ENCODE measurements at regions not wholly inside any gene's neighbourhood (a gene's known extent, or its start where the extent isn't known, plus 50 kb on each side); places are given as distances from the start of the nearest gene placed in this dataset.

DNA sequence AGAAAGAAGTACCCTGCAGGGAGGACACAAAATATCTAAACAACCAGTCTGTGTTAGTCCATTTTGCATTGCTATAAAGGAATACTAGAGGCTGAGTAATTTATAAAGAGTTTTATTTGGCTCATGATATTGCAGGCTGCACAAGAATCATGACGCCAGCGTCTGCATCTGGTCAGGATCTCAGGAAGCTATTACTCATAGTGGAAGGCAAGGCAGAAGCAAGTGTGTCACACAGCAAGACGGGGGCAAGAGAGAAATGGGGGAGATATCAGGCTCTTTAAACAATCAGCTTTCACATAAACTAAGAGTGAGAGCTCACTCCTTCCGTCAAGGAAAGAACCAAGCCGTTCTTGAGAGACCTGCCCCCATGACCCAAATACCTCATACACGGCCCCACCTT, 614.8 kb downstream of the ZIC1 start:
- intact Hi-C loops (cut with micrococcal nuclease; ENCODE audit: unreplicated experiment): no loop called here
- CTCF ChIA-PET: no interaction called here
- H3K27ac ChIP-seq (ENCODE audit: low read length): no peak overlapping the region
- DNase-seq (ENCODE audit: low read depth, low spot score) (no peak), ATAC-seq (no peak)
- no peaks in the 10 kb centered on the region for H3K4me1 ChIP-seq (ENCODE audit: control insufficient read depth, insufficient read depth, low read length)
- no peak overlapping the region for H3K4me3 ChIP-seq (ENCODE audit: low read depth in 2 of 2, low read length in 2 of 2)
- POLR2A ChIA-PET: no interaction called here
- H3K27me3 ChIP-seq (ENCODE audit: control insufficient read depth, insufficient read depth, low read length): no peaks in the 10 kb centered on the region; the same call in 1 of the 2 replicates
- in situ Hi-C loops (cut with HindIII; ENCODE audit: low pct_unique_long_range_greater_than_20kb, low sequenced_read_pairs): no loop called here
- TF ChIP-seq SIN3A (IDR thresholded peaks at IDR 0.05; ENCODE audit: borderline replicate concordance, insufficient read depth, low read depth, low read length) (no peak), POLR2AphosphoS5 (IDR thresholded peaks at IDR 0.05; ENCODE audit: low read depth, low read length) (no peak), TCF7L2 (IDR thresholded peaks at IDR 0.05; ENCODE audit: low read depth, low read length) (no peak)
- TF ChIP-seq, protein P1, sequence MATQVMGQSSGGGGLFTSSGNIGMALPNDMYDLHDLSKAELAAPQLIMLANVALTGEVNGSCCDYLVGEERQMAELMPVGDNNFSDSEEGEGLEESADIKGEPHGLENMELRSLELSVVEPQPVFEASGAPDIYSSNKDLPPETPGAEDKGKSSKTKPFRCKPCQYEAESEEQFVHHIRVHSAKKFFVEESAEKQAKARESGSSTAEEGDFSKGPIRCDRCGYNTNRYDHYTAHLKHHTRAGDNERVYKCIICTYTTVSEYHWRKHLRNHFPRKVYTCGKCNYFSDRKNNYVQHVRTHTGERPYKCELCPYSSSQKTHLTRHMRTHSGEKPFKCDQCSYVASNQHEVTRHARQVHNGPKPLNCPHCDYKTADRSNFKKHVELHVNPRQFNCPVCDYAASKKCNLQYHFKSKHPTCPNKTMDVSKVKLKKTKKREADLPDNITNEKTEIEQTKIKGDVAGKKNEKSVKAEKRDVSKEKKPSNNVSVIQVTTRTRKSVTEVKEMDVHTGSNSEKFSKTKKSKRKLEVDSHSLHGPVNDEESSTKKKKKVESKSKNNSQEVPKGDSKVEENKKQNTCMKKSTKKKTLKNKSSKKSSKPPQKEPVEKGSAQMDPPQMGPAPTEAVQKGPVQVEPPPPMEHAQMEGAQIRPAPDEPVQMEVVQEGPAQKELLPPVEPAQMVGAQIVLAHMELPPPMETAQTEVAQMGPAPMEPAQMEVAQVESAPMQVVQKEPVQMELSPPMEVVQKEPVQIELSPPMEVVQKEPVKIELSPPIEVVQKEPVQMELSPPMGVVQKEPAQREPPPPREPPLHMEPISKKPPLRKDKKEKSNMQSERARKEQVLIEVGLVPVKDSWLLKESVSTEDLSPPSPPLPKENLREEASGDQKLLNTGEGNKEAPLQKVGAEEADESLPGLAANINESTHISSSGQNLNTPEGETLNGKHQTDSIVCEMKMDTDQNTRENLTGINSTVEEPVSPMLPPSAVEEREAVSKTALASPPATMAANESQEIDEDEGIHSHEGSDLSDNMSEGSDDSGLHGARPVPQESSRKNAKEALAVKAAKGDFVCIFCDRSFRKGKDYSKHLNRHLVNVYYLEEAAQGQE (IDR thresholded peaks at IDR 0.05; ENCODE audit: insufficient read depth in 1 of 2, low read depth in 2 of 2, low read length in 1 of 2): no peak
- TF ChIP-seq, protein P2, sequence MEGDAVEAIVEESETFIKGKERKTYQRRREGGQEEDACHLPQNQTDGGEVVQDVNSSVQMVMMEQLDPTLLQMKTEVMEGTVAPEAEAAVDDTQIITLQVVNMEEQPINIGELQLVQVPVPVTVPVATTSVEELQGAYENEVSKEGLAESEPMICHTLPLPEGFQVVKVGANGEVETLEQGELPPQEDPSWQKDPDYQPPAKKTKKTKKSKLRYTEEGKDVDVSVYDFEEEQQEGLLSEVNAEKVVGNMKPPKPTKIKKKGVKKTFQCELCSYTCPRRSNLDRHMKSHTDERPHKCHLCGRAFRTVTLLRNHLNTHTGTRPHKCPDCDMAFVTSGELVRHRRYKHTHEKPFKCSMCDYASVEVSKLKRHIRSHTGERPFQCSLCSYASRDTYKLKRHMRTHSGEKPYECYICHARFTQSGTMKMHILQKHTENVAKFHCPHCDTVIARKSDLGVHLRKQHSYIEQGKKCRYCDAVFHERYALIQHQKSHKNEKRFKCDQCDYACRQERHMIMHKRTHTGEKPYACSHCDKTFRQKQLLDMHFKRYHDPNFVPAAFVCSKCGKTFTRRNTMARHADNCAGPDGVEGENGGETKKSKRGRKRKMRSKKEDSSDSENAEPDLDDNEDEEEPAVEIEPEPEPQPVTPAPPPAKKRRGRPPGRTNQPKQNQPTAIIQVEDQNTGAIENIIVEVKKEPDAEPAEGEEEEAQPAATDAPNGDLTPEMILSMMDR (IDR thresholded peaks at IDR 0.05): no peak
- H3K36me3 ChIP-seq (ENCODE audit: control insufficient read depth, insufficient read depth, low read length): no peaks in the 10 kb centered on the region
- no TSS peak for BruUV-seq (replicated peaks)
- H3K9me3 ChIP-seq (ENCODE audit: control insufficient read depth, insufficient read depth, low read depth, low read length): 0 out of 2 replicates have a peak, but pooled peaks cover 4% of the 10 kb centered on the region

DNA sequence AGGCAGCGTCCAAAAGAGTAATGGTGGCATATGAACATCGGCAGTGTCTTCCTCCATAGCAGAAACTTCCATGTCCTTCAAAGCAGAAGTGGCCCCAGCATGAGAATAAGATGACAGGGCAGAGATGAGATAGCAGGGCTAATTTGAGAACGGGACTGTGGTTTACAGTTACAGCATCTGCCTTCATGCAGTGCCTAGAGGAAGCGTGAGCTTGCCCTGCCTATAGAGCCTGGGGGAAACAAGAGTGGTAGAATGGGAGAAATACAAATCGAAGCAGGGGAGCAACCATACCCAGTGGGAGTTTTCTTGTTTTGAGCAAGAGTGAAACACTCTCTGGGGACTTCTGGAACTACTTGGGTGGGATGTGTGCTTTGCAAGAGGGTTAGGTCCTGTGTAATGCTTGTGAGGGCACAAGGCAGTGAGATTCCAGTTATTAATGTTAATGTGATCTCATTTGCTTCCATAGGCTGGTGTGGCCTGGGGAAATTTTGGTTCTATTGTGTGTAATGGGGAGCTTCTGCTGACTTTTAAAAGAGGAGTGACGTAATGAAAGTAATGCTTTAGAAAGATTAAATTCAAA, 616.9 kb downstream of the ZIC1 start:
- CTCF ChIA-PET: no interaction called here
- TF ChIP-seq POLR2AphosphoS5 (IDR thresholded peaks at IDR 0.05; ENCODE audit: low read depth, low read length) (no peak), TCF7L2 (IDR thresholded peaks at IDR 0.05; ENCODE audit: low read depth, low read length) (no peak)
- TF ChIP-seq, protein P2 (IDR thresholded peaks at IDR 0.05): no peak
- no TSS peak for BruUV-seq (replicated peaks)

More for the DNA sequence above, 616.9 kb downstream of the ZIC1 start:
- 0 out of 2 replicates have a peak, but pooled peaks cover 4% of the 10 kb centered on the region for H3K9me3 ChIP-seq (ENCODE audit: control insufficient read depth, insufficient read depth, low read depth, low read length)
- H3K27me3 ChIP-seq (ENCODE audit: control insufficient read depth, insufficient read depth, low read length): no peaks in the 10 kb centered on the region; the same call in 1 of the 2 replicates
- intact Hi-C loops (cut with micrococcal nuclease; ENCODE audit: unreplicated experiment) (no loop called here), in situ Hi-C loops (cut with HindIII; ENCODE audit: low pct_unique_long_range_greater_than_20kb, low sequenced_read_pairs) (no loop called here)
- H3K36me3 ChIP-seq (ENCODE audit: control insufficient read depth, insufficient read depth, low read length): no peaks in the 10 kb centered on the region
- POLR2A ChIA-PET: no interaction called here
- H3K27ac ChIP-seq (ENCODE audit: low read length): no peak overlapping the region
- H3K4me3 ChIP-seq (ENCODE audit: low read depth in 2 of 2, low read length in 2 of 2): no peak overlapping the region
- ATAC-seq (no peak), DNase-seq (ENCODE audit: low read depth, low spot score) (no peak)
- H3K4me1 ChIP-seq (ENCODE audit: control insufficient read depth, insufficient read depth, low read length): no peaks in the 10 kb centered on the region

All from Panc1 (cell line).